Mesothelial cell of epicardium (in vitro differentiated cells): ENCODE measurements at regions not wholly inside any gene's neighbourhood (a gene's known extent, or its start where the extent isn't known, plus 50 kb on each side); places are given as distances from the start of the nearest gene placed in this dataset.

ENCODE experiments used
- DNase-seq, 2 experiments: peaks; one replicate each; pipeline ENCODE4 v3.0.0; 2021; ENCODE audit warnings: low spot score in 2 of 2; ENCODE audit not compliant: unreplicated experiment in 2 of 2
- H3K27ac Mint-ChIP-seq: 2 replicates; pipeline ENCODE4 v1.8.0; 2021; ENCODE audit warnings: mixed read lengths
- H3K27me3 Mint-ChIP-seq: 2 replicates; pipeline ENCODE4 v1.8.0; 2021; ENCODE audit warnings: low read depth, mixed read lengths
- H3K36me3 Mint-ChIP-seq: 2 replicates; pipeline ENCODE4 v1.8.0; 2021; ENCODE audit warnings: mixed read lengths
- H3K4me1 Mint-ChIP-seq: 2 replicates; pipeline ENCODE4 v1.8.0; 2021; ENCODE audit warnings: mixed read lengths
- H3K4me3 Mint-ChIP-seq: 2 replicates; pipeline ENCODE4 v1.8.0; 2021; ENCODE audit warnings: mild to moderate bottlenecking, moderate library complexity, mixed read lengths
- H3K9me3 Mint-ChIP-seq: 2 replicates; pipeline ENCODE4 v1.8.0; 2021; ENCODE audit warnings: mixed read lengths
- TF ChIP-seq, protein P1 (sequence below): fragments of 200-600 bp; sonication (generic); IDR thresholded peaks from one replicate; pipeline ENCODE4 v1.5.0; 2021; ENCODE audit warnings: antibody characterized with exemption; ENCODE audit not compliant: unreplicated experiment

DNA sequence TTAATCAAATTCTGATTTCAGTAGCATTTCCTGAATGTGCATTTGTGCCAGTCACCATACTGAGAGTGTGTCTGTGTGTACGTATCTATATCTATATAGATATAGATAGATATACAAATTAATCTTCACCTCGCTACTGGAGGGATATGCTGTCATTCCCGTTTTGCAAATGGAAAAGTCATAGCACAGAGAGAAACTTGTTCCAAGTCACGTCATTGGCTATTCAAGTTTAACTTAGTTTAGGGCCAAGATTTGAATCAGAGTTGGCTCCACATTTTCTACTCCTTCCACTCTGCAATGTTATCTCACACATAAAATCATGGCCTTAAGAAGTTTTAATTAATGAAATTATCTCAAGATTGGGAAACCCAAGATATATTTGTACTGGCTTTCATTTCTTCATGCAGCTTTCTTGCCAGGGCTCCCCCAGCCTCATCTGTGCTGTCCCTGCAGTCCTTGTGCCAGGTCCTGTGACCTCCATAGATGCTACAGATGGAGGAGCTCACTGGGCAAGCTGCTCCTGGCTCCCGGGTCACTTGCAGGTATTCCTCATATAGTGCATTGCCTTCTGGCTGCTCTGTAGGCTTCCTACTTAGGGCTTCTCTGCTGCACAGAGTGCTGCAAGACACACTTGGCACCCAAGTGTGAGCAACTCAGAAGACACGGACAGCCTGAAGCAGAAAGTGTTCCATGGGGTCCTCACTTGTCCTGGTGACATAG, 245.8 kb downstream of the KCNS3 start:
- Mint-ChIP-seq H3K36me3 (no peaks in the 10 kb centered on the region), H3K27ac (no peak overlapping the region), H3K27me3 (peaks cover 58% of the 10 kb centered on the region), H3K4me3 (no peak overlapping the region), H3K4me1 (no peaks in the 10 kb centered on the region), H3K9me3 (no peaks in the 10 kb centered on the region)
- no peak for DNase-seq
- TF ChIP-seq, protein P1, sequence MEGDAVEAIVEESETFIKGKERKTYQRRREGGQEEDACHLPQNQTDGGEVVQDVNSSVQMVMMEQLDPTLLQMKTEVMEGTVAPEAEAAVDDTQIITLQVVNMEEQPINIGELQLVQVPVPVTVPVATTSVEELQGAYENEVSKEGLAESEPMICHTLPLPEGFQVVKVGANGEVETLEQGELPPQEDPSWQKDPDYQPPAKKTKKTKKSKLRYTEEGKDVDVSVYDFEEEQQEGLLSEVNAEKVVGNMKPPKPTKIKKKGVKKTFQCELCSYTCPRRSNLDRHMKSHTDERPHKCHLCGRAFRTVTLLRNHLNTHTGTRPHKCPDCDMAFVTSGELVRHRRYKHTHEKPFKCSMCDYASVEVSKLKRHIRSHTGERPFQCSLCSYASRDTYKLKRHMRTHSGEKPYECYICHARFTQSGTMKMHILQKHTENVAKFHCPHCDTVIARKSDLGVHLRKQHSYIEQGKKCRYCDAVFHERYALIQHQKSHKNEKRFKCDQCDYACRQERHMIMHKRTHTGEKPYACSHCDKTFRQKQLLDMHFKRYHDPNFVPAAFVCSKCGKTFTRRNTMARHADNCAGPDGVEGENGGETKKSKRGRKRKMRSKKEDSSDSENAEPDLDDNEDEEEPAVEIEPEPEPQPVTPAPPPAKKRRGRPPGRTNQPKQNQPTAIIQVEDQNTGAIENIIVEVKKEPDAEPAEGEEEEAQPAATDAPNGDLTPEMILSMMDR, result no peak

DNA sequence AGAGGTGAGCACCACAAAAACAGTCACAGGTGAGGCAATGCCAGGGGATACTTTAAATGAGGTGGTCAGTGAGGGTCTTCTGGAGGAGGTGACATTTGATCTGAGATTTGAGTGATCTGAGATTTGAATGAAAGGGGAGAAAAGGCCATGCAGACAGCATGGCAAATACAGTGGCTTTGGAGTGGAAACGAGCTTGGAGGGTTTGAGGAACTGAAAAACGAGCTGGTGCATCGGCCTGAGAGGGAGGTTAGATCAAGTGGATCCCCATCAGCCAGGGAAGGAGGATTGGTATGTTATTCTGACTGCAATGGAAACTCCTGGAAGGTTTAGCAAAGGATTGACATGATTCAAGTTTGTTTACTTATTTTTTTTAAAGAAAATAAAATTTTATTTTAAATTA, 245.1 kb downstream of the KCNS3 start:
- Mint-ChIP-seq H3K4me1 (no peaks in the 10 kb centered on the region), H3K9me3 (no peaks in the 10 kb centered on the region)

DNA sequence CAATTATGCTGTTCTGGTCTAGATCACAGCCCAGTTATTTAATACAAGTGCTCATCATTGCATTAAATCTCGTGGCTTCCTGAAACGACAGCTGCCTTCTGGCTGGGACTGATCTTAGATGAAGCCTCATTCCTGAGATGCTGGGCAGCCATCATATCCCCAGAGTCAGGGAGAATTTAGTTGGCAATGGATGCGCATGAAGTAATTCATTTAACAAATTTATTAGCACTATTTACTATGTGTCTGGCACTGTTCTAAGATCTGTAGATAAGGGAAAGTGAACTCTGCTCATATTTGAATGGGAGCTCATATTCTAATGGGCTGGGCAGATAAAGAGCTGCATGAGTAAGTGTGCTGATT, 244.7 kb downstream of the KCNS3 start:
- no peak overlapping the region for H3K27ac Mint-ChIP-seq
- H3K27me3 Mint-ChIP-seq, result peaks cover 50% of the 10 kb centered on the region
- no peaks in the 10 kb centered on the region for H3K9me3 Mint-ChIP-seq
- TF ChIP-seq, protein P1, result no peak
- DNase-seq, result no peak
- no peaks in the 10 kb centered on the region for H3K36me3 Mint-ChIP-seq
- no peaks in the 10 kb centered on the region for H3K4me1 Mint-ChIP-seq
- H3K4me3 Mint-ChIP-seq, result no peak overlapping the region

More for the DNA sequence above, 245.1 kb downstream of the KCNS3 start:
- DNase-seq, result no peak
- no peak overlapping the region for H3K27ac Mint-ChIP-seq
- peaks cover 54% of the 10 kb centered on the region for H3K27me3 Mint-ChIP-seq
- no peak overlapping the region for H3K4me3 Mint-ChIP-seq
- H3K36me3 Mint-ChIP-seq, result no peaks in the 10 kb centered on the region
- TF ChIP-seq, protein P1, result no peak

DNA sequence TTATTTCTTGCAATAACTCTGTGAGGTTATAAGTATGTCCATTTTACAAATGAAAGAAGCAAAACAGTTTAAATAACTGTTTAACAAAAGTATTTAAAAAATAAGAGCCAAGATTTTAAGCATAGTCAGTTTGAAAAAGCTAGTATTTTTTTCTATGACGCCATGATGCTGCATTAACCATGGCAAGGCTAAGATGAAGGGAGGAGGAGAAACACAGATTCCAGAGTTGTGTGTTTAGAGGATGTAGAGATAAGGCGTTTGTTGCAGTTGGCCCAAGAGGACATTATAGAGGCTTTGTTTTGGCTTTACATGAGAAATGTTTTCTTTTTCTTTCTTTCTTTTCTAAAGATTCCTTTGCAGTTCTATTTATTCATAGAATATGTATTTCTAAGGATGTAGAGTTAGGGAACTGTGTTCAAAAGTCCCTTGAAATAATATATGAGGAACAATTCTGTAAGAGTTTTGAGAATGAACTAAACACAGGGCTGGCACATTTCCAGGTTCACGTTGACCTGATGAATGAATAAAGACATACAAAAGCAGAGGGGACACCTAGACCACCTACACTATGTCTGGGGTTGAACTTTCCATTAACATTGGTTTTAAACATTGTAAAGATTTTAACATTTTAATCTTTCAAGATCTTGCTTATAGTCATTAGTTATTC, 244.2 kb downstream of the KCNS3 start:
- Mint-ChIP-seq H3K36me3 (no peaks in the 10 kb centered on the region), H3K27ac (no peak overlapping the region), H3K4me1 (no peaks in the 10 kb centered on the region), H3K4me3 (no peak overlapping the region), H3K9me3 (no peaks in the 10 kb centered on the region), H3K27me3 (peaks cover 47% of the 10 kb centered on the region)
- TF ChIP-seq, protein P1, result no peak
- DNase-seq, result no peak

DNA sequence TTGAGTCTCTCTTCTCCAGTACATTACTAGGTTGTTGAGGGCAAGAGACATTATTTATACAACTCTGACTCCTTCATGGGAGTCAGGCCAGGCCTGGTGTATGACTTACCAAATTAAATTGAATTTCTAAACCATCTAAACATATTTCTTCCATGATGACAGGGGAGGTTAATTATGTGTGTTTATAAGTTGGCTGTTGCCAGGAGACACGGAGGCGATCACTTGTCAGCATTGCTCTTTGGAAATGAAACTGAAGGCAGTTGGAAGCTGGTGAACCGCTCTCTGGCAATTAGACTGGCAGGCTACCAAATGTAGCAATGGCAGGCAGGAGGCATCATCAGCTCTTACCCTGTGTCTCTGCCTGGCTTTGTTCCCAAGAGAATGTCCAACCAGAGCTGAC, 241.4 kb downstream of the KCNS3 start:
- Mint-ChIP-seq H3K4me3 (no peak overlapping the region), H3K27me3 (peaks cover 41% of the 10 kb centered on the region), H3K36me3 (no peaks in the 10 kb centered on the region), H3K9me3 (no peaks in the 10 kb centered on the region), H3K27ac (no peak overlapping the region), H3K4me1 (no peaks in the 10 kb centered on the region)
- DNase-seq, result no peak
- TF ChIP-seq, protein P1, result no peak
